ENCODE measurements at regions not wholly inside any gene's neighbourhood (a gene's known extent, or its start where the extent isn't known, plus 50 kb on each side); places are given as distances from the start of the nearest gene placed in this dataset.

DNA sequence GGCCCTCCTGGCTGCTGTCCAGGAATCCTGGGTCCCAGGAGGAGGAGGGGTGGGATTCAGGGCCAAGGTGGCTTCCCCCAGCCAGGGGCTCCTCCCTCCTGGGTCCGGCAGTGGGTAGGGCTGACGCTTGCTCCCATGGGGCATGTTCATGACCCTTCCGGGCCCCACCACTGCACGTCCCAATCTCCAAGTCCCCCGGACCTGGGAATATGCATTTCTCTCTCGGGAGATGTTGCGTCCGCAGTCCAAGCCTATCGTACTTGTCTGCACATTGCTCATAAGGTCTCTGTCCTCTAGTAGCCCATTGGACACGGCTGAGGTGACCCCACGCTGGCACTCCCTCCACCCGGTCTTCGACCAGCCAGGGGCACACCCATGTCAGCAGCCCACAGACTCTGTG is 192.3 kb downstream of the TEX29 start:
- peaks cover 35% of the 10 kb centered on the region for H3K27me3 ChIP-seq
- no peak for DNase-seq (ENCODE audit: low read depth in 1 of 2, low spot score in 1 of 2)
- no peaks in the 10 kb centered on the region for H3K4me1 ChIP-seq (ENCODE audit: low read depth)
- TF ChIP-seq, protein P1, sequence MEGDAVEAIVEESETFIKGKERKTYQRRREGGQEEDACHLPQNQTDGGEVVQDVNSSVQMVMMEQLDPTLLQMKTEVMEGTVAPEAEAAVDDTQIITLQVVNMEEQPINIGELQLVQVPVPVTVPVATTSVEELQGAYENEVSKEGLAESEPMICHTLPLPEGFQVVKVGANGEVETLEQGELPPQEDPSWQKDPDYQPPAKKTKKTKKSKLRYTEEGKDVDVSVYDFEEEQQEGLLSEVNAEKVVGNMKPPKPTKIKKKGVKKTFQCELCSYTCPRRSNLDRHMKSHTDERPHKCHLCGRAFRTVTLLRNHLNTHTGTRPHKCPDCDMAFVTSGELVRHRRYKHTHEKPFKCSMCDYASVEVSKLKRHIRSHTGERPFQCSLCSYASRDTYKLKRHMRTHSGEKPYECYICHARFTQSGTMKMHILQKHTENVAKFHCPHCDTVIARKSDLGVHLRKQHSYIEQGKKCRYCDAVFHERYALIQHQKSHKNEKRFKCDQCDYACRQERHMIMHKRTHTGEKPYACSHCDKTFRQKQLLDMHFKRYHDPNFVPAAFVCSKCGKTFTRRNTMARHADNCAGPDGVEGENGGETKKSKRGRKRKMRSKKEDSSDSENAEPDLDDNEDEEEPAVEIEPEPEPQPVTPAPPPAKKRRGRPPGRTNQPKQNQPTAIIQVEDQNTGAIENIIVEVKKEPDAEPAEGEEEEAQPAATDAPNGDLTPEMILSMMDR (IDR thresholded peaks at IDR 0.05; ENCODE audit: low read depth, low read length), result no peak
- no peak overlapping the region for H3K27ac ChIP-seq
- H3K9me3 ChIP-seq (ENCODE audit: low read depth), result no peaks in the 10 kb centered on the region
- no peaks in the 10 kb centered on the region for H3K36me3 ChIP-seq
- no peak overlapping the region for H3K4me3 ChIP-seq

DNA sequence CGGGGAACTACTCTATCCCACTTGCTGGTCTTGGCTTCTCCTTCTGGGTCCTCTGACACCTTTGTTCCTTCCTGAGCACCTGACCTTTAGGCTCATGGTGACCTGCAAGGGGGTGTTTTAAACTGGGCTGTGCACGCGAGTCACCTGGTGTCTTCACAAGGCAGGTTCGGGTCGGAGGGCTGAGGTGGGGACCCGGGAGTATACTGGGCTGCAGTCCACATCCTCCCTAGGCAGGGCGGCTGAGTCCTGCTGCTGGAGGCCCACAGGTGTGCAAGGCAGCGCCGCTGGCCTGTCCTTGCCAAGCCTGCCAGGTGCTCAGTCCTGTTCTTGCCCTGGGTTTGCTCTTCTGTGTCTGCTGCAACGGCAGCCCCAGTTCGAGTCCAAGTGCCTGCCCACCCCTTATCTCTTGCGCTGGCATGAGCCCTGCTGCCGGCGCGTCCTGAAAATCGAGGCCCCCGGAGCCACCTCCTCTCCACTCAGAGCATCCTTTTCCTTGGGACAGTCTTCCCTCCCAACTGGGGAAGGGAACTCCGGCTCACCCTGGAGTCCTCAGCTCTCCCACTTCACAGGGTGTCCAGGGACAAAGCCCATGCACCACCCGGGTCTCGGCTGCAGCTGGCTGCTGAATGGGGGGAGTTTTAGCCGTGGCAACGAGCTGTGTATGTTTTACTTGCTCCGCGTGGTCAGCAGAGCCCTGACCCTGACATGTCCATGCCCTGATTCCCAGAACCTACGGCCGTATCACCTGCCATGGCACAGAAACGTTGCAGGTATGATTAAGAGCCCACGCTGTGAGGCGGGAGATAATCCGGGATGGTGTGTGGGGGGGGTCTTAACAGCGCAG is 193.5 kb downstream of the TEX29 start:
- Histone ChIP-seq H3K36me3 (no peaks in the 10 kb centered on the region), H3K9me3 (ENCODE audit: low read depth) (no peaks in the 10 kb centered on the region), H3K4me3 (no peak overlapping the region), H3K27ac (no peak overlapping the region), H3K4me1 (ENCODE audit: low read depth) (no peaks in the 10 kb centered on the region), H3K27me3 (peaks cover 35% of the 10 kb centered on the region)
- DNase-seq (ENCODE audit: low read depth in 1 of 2, low spot score in 1 of 2), result no peak
- TF ChIP-seq, protein P1 (IDR thresholded peaks at IDR 0.05; ENCODE audit: low read depth, low read length), result no peak

GRCh38 chr13:111514610-111515306 is 194.3 kb downstream of the TEX29 start:
- Histone ChIP-seq H3K9me3 (ENCODE audit: low read depth) (no peaks in the 10 kb centered on the region), H3K27me3 (peaks cover 35% of the 10 kb centered on the region), H3K4me3 (no peak overlapping the region), H3K27ac (no peak overlapping the region), H3K4me1 (ENCODE audit: low read depth) (no peaks in the 10 kb centered on the region), H3K36me3 (no peaks in the 10 kb centered on the region)
- DNase-seq (ENCODE audit: low read depth in 1 of 2, low spot score in 1 of 2), result no peak
- TF ChIP-seq, protein P1 (IDR thresholded peaks at IDR 0.05; ENCODE audit: low read depth, low read length), result no peak

GRCh38 chr13:111515307-111515617 is 194.8 kb downstream of the TEX29 start:
- TF ChIP-seq, protein P1 (IDR thresholded peaks at IDR 0.05; ENCODE audit: low read depth, low read length), result no peak
- Histone ChIP-seq H3K9me3 (ENCODE audit: low read depth) (no peaks in the 10 kb centered on the region), H3K27ac (no peak overlapping the region), H3K36me3 (no peaks in the 10 kb centered on the region), H3K4me3 (no peak overlapping the region), H3K4me1 (ENCODE audit: low read depth) (no peaks in the 10 kb centered on the region), H3K27me3 (peaks cover 30% of the 10 kb centered on the region)
- DNase-seq (ENCODE audit: low read depth in 1 of 2, low spot score in 1 of 2), result no peak

GRCh38 chr13:111515635-111516034 is 195.2 kb downstream of the TEX29 start:
- no peak for DNase-seq (ENCODE audit: low read depth in 1 of 2, low spot score in 1 of 2)
- Histone ChIP-seq H3K27me3 (peaks cover 27% of the 10 kb centered on the region), H3K4me1 (ENCODE audit: low read depth) (no peaks in the 10 kb centered on the region), H3K27ac (no peak overlapping the region), H3K4me3 (no peak overlapping the region), H3K9me3 (ENCODE audit: low read depth) (no peaks in the 10 kb centered on the region), H3K36me3 (no peaks in the 10 kb centered on the region)
- TF ChIP-seq, protein P1 (IDR thresholded peaks at IDR 0.05; ENCODE audit: low read depth, low read length), result no peak

Data from cardiac muscle cell (in vitro differentiated cells and primary cell).